K562 (cell line): ENCODE measurements at regions not wholly inside any gene's neighbourhood (a gene's known extent, or its start where the extent isn't known, plus 50 kb on each side); places are given as distances from the start of the nearest gene placed in this dataset.
A peak's percentile ranks its signal among the peaks of the same experiment; 100 is the strongest.

Experiments used
- ATAC-seq: fragments of 200-7000 bp; cut with Tn5 transposase; 3 replicates; pipeline ENCODE4 v1.9.1; 2020; ENCODE audit warnings: moderate library complexity
- BruUV-seq: library from RNA; stranded (reverse); fragments of 400-500 nt; replicated peaks from 2 replicates; lab custom pipeline; 2021; lab: Mats Ljungman, UMichigan
- CTCF ChIA-PET: fragments of 300-600 bp; formaldehyde crosslinking; extraction: SDS; loops from one replicate; lab custom pipeline; 2021; ENCODE audit warnings: low intra/inter-chr PET ratio; lab: Yijun Ruan, JAX
- POLR2A ChIA-PET: fragments of 300-600, 350-650 bp; sonication (Branson Sonifier 250); formaldehyde crosslinking; extraction: SDS; loops from one replicate; lab custom pipeline; 2021; ENCODE audit warnings: antibody characterized with exemption, inconsistent platforms; lab: Yijun Ruan, JAX
- DNase-seq, 4 experiments: peaks; one replicate each; pipeline versions ENCODE4 v3.0.0 to v3.0.0-alpha.2; 2011 to 2018; ENCODE audit warnings: low spot score in 3 of 4, mixed read lengths in 3 of 4; ENCODE audit errors: extremely low read depth in 1 of 4
- FAIRE-seq: peaks from 2 replicates; lab custom pipeline; 2011; peaks lifted over from hg19 to GRCh38; lab: Jason Lieb, UNC
- H2AFZ ChIP-seq: 2 replicates; pipeline ENCODE4 v1.6.0; 2011; ENCODE audit warnings: low read depth, low read length, control low read depth, inconsistent platforms
- H3K27ac ChIP-seq: fragments of 200-600 bp; 3 replicates; pipeline ENCODE4 v1.8.0; 2011; ENCODE audit warnings: low read depth, mild to moderate bottlenecking, control low read depth, inconsistent platforms, low read length, moderate library complexity, mixed read lengths; ENCODE audit errors: extremely low read depth
- H3K27me3 ChIP-seq, 2 experiments: fragments of 300-600 bp in 1 of 2; 2 replicates in 1 of 2; 3 replicates in 1 of 2; pipeline versions ENCODE4 v1.6.0 to v1.8.0; 2011; ENCODE audit warnings: inconsistent platforms in 2 of 2, low read length in 2 of 2, mild to moderate bottlenecking in 1 of 2, mixed read lengths in 1 of 2, moderate library complexity in 1 of 2; ENCODE audit not compliant: control insufficient read depth in 2 of 2, insufficient read depth in 2 of 2
- H3K36me3 ChIP-seq: fragments of 300-600 bp; 3 replicates; pipeline ENCODE4 v1.8.0; 2011; ENCODE audit warnings: mild to moderate bottlenecking, low read length, inconsistent platforms; ENCODE audit not compliant: control insufficient read depth, insufficient read depth
- H3K4me1 ChIP-seq, 2 experiments: fragments of 200-600 bp in 1 of 2; replicated peaks in 1 of 2; 2 replicates in 1 of 2; 3 replicates in 1 of 2; pipeline versions ENCODE4 v1.5.1 to v1.8.0; 2011; ENCODE audit warnings: inconsistent platforms in 2 of 2, low read length in 2 of 2, mild to moderate bottlenecking in 1 of 2, mixed read lengths in 1 of 2, moderate library complexity in 1 of 2; ENCODE audit not compliant: control insufficient read depth in 2 of 2, insufficient read depth in 2 of 2
- H3K4me2 ChIP-seq: 2 replicates; pipeline ENCODE4 v1.6.1; 2011; ENCODE audit warnings: low read length, control low read depth, inconsistent platforms, mixed read lengths; ENCODE audit not compliant: insufficient read depth
- H3K4me3 ChIP-seq: fragments of 200-600 bp; sonication (generic), shearing (Covaris generic); 2 replicates; pipeline ENCODE4 v1.5.1; 2016; ENCODE audit warnings: control low read depth, inconsistent platforms
- H3K79me2 ChIP-seq: fragments of 200-600 bp; 3 replicates; pipeline ENCODE4 v1.8.0; 2011; ENCODE audit warnings: low read length, inconsistent platforms; ENCODE audit not compliant: control insufficient read depth, insufficient read depth
- H3K9ac ChIP-seq, 2 experiments: 2 replicates each; pipeline versions ENCODE4 v1.6.0 to v1.6.1; 2011; ENCODE audit warnings: low read depth in 2 of 2, low read length in 2 of 2, control low read depth in 1 of 2, inconsistent platforms in 1 of 2, mild to moderate bottlenecking in 1 of 2, mixed read lengths in 1 of 2; ENCODE audit not compliant: insufficient read depth in 1 of 2
- H3K9me1 ChIP-seq: one replicate; pipeline ENCODE4 v1.6.0; 2011; ENCODE audit warnings: inconsistent platforms, mild to moderate bottlenecking, low read length, moderate library complexity; ENCODE audit not compliant: control insufficient read depth, insufficient read depth
- H3K9me3 ChIP-seq: replicated peaks from 2 replicates; pipeline ENCODE4 v1.5.1; 2011; ENCODE audit warnings: low read depth, low read length, inconsistent platforms; ENCODE audit not compliant: control insufficient read depth, insufficient read depth
- H4K20me1 ChIP-seq: replicated peaks from 2 replicates; pipeline ENCODE4 v1.6.1; 2011; ENCODE audit warnings: low read length, inconsistent platforms, mixed read lengths; ENCODE audit not compliant: control insufficient read depth, insufficient read depth
- ARID4B ChIP-seq: sonication (generic); formaldehyde crosslinking; IDR thresholded peaks from 2 replicates; pipeline ENCODE4 v1.8.0; 2022; ENCODE audit warnings: mild to moderate bottlenecking, missing genetic modification reagents
- ATF7 ChIP-seq: fragments of 450-650 bp; IDR thresholded peaks from 2 replicates; pipeline ENCODE4 v1.7.1; 2014; ENCODE audit warnings: mild to moderate bottlenecking, moderate library complexity
- C11orf30 ChIP-seq: fragments of 450-650 bp; IDR thresholded peaks from 2 replicates; pipeline ENCODE4 v1.6.1; 2016; ENCODE audit warnings: low read depth, mild to moderate bottlenecking
- EZH2 ChIP-seq: IDR thresholded peaks from 2 replicates; pipeline ENCODE4 v1.6.1; 2012; ENCODE audit warnings: low read depth, mild to moderate bottlenecking, inconsistent platforms, low read length, borderline replicate concordance
- LARP7 ChIP-seq: fragments of 450-650 bp; IDR thresholded peaks from 2 replicates; pipeline ENCODE4 v1.6.1; 2016
- MCM7 ChIP-seq, 2 experiments: fragments of 450-650 bp; IDR thresholded peaks; 2 replicates each; pipeline ENCODE4 v1.6.1; 2016 to 2018
- MED1 ChIP-seq: sonication (generic); formaldehyde crosslinking; IDR thresholded peaks from 2 replicates; pipeline ENCODE4 v1.8.1; 2023; ENCODE audit warnings: missing genetic modification reagents, borderline replicate concordance
- NEUROD1 ChIP-seq: fragments of 150-350 bp; IDR thresholded peaks from 2 replicates; pipeline ENCODE4 v1.6.1; 2014; ENCODE audit warnings: borderline replicate concordance, low read length, low read depth; ENCODE audit not compliant: partially characterized antibody
- POU5F1 ChIP-seq: fragments of 150-350 bp; IDR thresholded peaks from 2 replicates; pipeline ENCODE4 v1.6.1; 2014; ENCODE audit warnings: borderline replicate concordance, low read length, low read depth, mild to moderate bottlenecking; ENCODE audit not compliant: partially characterized antibody
- SMARCA5 ChIP-seq: fragments of 450-650 bp; IDR thresholded peaks from 2 replicates; pipeline ENCODE4 v1.6.1; 2016
- TEAD4 ChIP-seq, 2 experiments: sonication (generic) in 1 of 2; formaldehyde crosslinking in 1 of 2; IDR thresholded peaks; 2 replicates each; pipeline versions ENCODE4 v1.6.1 to v1.8.0; 2012 to 2022; ENCODE audit warnings: borderline replicate concordance in 1 of 2, inconsistent platforms in 1 of 2, low read length in 1 of 2, mild to moderate bottlenecking in 1 of 2, missing genetic modification reagents in 1 of 2
- ZBTB1 ChIP-seq: sonication (generic); formaldehyde crosslinking; IDR thresholded peaks from 2 replicates; pipeline ENCODE4 v1.8.1; 2023; ENCODE audit warnings: missing genetic modification reagents, low read depth, mild to moderate bottlenecking, borderline replicate concordance
- ZNF24 ChIP-seq: fragments of 450-650 bp; IDR thresholded peaks from 2 replicates; pipeline ENCODE4 v1.6.1; 2016
- ZNF707 ChIP-seq: fragments of 250-450 bp; sonication (Bioruptor Pico); conservative IDR thresholded peaks from 2 replicates; pipeline ENCODE4 v1.8.0; 2022; ENCODE audit warnings: inconsistent platforms, mild to moderate bottlenecking, moderate library complexity
- WGBS: fragments of 100-300 bp; shearing (Covaris generic); methylation state at CpG from one replicate; pipeline ENCODE4 v1.1.6; 2016; ENCODE audit warnings: low coverage, mixed read lengths; ENCODE audit not compliant: insufficient coverage; ENCODE audit errors: missing lambda C conversion rate; 5-methylcytosine and 5-hydroxymethylcytosine counted together
- in situ Hi-C: fragments of 300-500 bp; cut with MboI; formaldehyde crosslinking; loops from 4 replicates; pipeline ENCODE4 v1.15.0; 2018; ENCODE audit warnings: inconsistent platforms, mixed read lengths
- intact Hi-C: fragments of 100-400 bp; cut with micrococcal nuclease; formaldehyde crosslinking; loops from 2 replicates; pipeline ENCODE4 v1.14.2; 2022
- TF ChIP-seq, protein P1 (sequence below): fragments of 450-650 bp; conservative IDR thresholded peaks from 2 replicates; pipeline ENCODE4 v1.6.1; 2016; ENCODE audit warnings: missing genetic modification characterization, low read depth, mild to moderate bottlenecking, missing compliant biosample characterization, moderate library complexity

DNA sequence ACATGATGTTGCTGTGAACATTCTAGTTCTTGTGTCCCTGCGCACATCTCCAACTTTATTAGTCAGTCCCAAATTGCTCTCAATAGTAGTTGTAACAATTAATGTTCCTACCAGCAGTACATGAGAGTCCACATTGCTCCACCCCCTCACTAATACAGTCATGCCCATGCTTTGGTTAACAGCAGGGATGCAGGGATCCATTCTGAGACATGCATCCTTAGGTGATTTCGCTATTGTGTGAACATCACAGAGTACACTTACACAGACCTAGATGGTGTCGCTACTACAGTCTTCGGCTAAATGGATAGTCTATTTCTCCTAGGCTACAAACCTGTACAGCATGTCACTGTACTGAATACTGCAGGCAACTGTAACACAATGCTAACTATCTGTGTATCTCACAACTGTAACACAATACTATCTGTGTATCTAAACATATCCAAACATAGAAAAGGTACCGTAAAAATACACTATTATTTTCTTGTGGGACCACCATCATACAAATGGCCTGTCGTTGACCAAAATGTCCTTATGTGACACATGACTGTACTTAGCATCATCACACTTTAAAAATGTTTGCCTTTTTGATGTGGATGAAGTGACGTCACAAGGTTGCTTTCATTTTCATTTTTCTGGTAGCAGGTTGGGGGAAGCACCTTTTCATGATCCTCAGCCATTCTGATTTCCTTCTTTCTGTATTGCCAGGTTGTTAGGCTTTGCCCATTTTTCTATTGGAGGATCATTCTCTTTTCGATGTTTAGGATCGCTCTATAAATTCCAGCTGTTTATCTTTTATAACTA is 82.9 kb upstream of the RNF152 start (continued):
- TF ChIP-seq LARP7 (no peak), POU5F1 (no peak), MED1 (CRISPR knock-in tag) (no peak), EZH2 (no peak), ATF7 (peak; percentile 22; the same call in 1 of the 2 replicates)

GRCh38 chr18:61973273-61974115 is 80.7 kb upstream of the RNF152 start:
- Histone ChIP-seq H3K9ac (no peak overlapping the region), H3K36me3 (no peaks in the 10 kb centered on the region), H3K9me3 (no peaks in the 10 kb centered on the region), H4K20me1 (no peaks in the 10 kb centered on the region), H3K4me3 (no peak overlapping the region), H3K27me3 (no peaks in the 10 kb centered on the region), H3K4me2 (no peak overlapping the region), H3K27ac (no peak overlapping the region), H3K79me2 (no peaks in the 10 kb centered on the region), H3K4me1 (no peaks in the 10 kb centered on the region; a peak in 1 of 5 replicates), H3K9me1 (no peaks in the 10 kb centered on the region), H2AFZ (no peak overlapping the region)
- intact Hi-C loops (no loop called here), in situ Hi-C loops (no loop called here)
- ChIA-PET CTCF (no interaction called here), POLR2A (no interaction called here)
- BruUV-seq: no TSS peak
- FAIRE-seq (no peak), ATAC-seq (no peak), DNase-seq (no peak)
- 4% methylated on average over 5 of the region's 6 CpGs for WGBS
- TF ChIP-seq MCM7 (IDR thresholded peaks at IDR 0.05) (no peak), ZBTB1 (no peak), NEUROD1 (no peak), ARID4B (CRISPR knock-in tag) (no peak), ZNF707 (CRISPR knock-in tag) (no peak), TEAD4 (IDR thresholded peaks at IDR 0.05; ENCODE audit: low read length) (no peak), TEAD4 (CRISPR knock-in tag; IDR thresholded peaks at IDR 0.05; ENCODE audit: borderline replicate concordance) (no peak), C11orf30 (no peak), ZNF24 (no peak), SMARCA5 (no peak)
- TF ChIP-seq, protein P1, sequence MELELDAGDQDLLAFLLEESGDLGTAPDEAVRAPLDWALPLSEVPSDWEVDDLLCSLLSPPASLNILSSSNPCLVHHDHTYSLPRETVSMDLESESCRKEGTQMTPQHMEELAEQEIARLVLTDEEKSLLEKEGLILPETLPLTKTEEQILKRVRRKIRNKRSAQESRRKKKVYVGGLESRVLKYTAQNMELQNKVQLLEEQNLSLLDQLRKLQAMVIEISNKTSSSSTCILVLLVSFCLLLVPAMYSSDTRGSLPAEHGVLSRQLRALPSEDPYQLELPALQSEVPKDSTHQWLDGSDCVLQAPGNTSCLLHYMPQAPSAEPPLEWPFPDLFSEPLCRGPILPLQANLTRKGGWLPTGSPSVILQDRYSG (tag): no peak
